Neutrophil (primary cell): ENCODE measurements at regions not wholly inside any gene's neighbourhood (a gene's known extent, or its start where the extent isn't known, plus 50 kb on each side); places are given as distances from the start of the nearest gene placed in this dataset.
"Not testable (repeated sequence)": the region's sequence is repeated elsewhere in the genome, so short reads cannot be mapped to it uniquely, and the experiment has no call there.

Source experiments
- H3K27ac ChIP-seq: fragments of 200-600 bp; sonication (generic); 2 replicates; pipeline ENCODE4 v1.5.1; 2016; ENCODE audit warnings: mild to moderate bottlenecking, moderate library complexity
- H3K27me3 ChIP-seq: fragments of 200-600 bp; sonication (generic); 2 replicates; pipeline ENCODE4 v1.6.0; 2016; ENCODE audit warnings: mild to moderate bottlenecking
- H3K36me3 ChIP-seq: fragments of 200-600 bp; sonication (generic); 2 replicates; pipeline ENCODE4 v1.5.1; 2017
- H3K4me1 ChIP-seq, 2 experiments: fragments of 200-600 bp in 1 of 2; sonication (generic) in 1 of 2; 1 replicate in 1 of 2; 2 replicates in 1 of 2; pipeline versions ENCODE4 v1.5.1 to v1.6.1; 2013 to 2016; ENCODE audit warnings: low read depth in 1 of 2, low read length in 1 of 2, mild to moderate bottlenecking in 1 of 2, moderate library complexity in 1 of 2; ENCODE audit not compliant: control insufficient read depth in 1 of 2, insufficient read depth in 1 of 2
- H3K4me3 ChIP-seq, 2 experiments: fragments of 200-600 bp in 1 of 2; sonication (generic) in 1 of 2; 1 replicate in 1 of 2; 2 replicates in 1 of 2; pipeline ENCODE4 v1.5.1; 2013 to 2016; ENCODE audit warnings: low read depth in 1 of 2, low read length in 1 of 2, mild to moderate bottlenecking in 1 of 2, moderate library complexity in 1 of 2
- H3K9me3 ChIP-seq: fragments of 200-600 bp; sonication (generic); 2 replicates; pipeline ENCODE4 v1.5.1; 2016
- CTCF ChIP-seq: fragments of 200-600 bp; sonication (generic); IDR thresholded peaks from 2 replicates; pipeline ENCODE4 v1.5.1; 2016; ENCODE audit warnings: antibody characterized with exemption

GRCh38 chr5:40347981-40348725, 331.6 kb upstream of the PTGER4 start:
- no peaks in the 10 kb centered on the region for H3K4me1 ChIP-seq
- H3K4me3 ChIP-seq: no peak overlapping the region
- H3K27ac ChIP-seq: no peak overlapping the region
- no peaks in the 10 kb centered on the region for H3K27me3 ChIP-seq
- no peak for TF ChIP-seq CTCF
- no peaks in the 10 kb centered on the region for H3K9me3 ChIP-seq
- no peaks in the 10 kb centered on the region for H3K36me3 ChIP-seq

GRCh38 chr5:40346901-40347300, 332.8 kb upstream of the PTGER4 start:
- Histone ChIP-seq H3K27ac (no peak overlapping the region), H3K4me3 (no peak overlapping the region), H3K4me1 (no peaks in the 10 kb centered on the region), H3K27me3 (no peaks in the 10 kb centered on the region), H3K9me3 (no peaks in the 10 kb centered on the region), H3K36me3 (no peaks in the 10 kb centered on the region)
- TF ChIP-seq CTCF: no peak

- H3K27ac ChIP-seq, H3K27me3 ChIP-seq, H3K36me3 ChIP-seq: not testable (repeated sequence)
Observed at GRCh38 chr5:40338434-40338833, 341.3 kb upstream of the PTGER4 start.

GRCh38 chr5:40334242-40334635, 345.5 kb upstream of the PTGER4 start:
- H3K27me3 ChIP-seq: no peaks in the 10 kb centered on the region
- TF ChIP-seq CTCF: no peak
- H3K36me3 ChIP-seq: no peaks in the 10 kb centered on the region
- H3K27ac ChIP-seq: no peak overlapping the region
- H3K4me3 ChIP-seq: no peak overlapping the region
- no peaks in the 10 kb centered on the region for H3K9me3 ChIP-seq
- H3K4me1 ChIP-seq: no peaks in the 10 kb centered on the region

More at GRCh38 chr5:40338434-40338833, 341.3 kb upstream of the PTGER4 start:
- H3K4me3 ChIP-seq, H3K4me1 ChIP-seq, H3K9me3 ChIP-seq: not testable (repeated sequence)

- H3K27ac ChIP-seq: no peak overlapping the region
- TF ChIP-seq CTCF: no peak
Observed at GRCh38 chr5:40333459-40334241, 346.1 kb upstream of the PTGER4 start.

GRCh38 chr5:40332970-40333369, 346.7 kb upstream of the PTGER4 start:
- no peaks in the 10 kb centered on the region for H3K27me3 ChIP-seq
- no peak overlapping the region for H3K4me3 ChIP-seq
- H3K36me3 ChIP-seq: no peaks in the 10 kb centered on the region
- no peak overlapping the region for H3K27ac ChIP-seq
- H3K4me1 ChIP-seq: no peaks in the 10 kb centered on the region
- H3K9me3 ChIP-seq: no peaks in the 10 kb centered on the region
- TF ChIP-seq CTCF: no peak

More at GRCh38 chr5:40333459-40334241, 346.1 kb upstream of the PTGER4 start:
- Histone ChIP-seq H3K4me3 (no peak overlapping the region), H3K27me3 (no peaks in the 10 kb centered on the region), H3K4me1 (no peaks in the 10 kb centered on the region), H3K36me3 (no peaks in the 10 kb centered on the region), H3K9me3 (no peaks in the 10 kb centered on the region)
